HG03097 (cell line): ENCODE measurements at regions not wholly inside any gene's neighbourhood (a gene's known extent, or its start where the extent isn't known, plus 50 kb on each side); places are given as distances from the start of the nearest gene placed in this dataset.
"Not testable (repeated sequence)": the region's sequence is repeated elsewhere in the genome, so short reads cannot be mapped to it uniquely, and the experiment has no call there.

Experiments
- ATAC-seq: cut with Tn5 transposase; IDR thresholded peaks from one replicate; pipeline ENCODE4 v1.9.1; 2021; ENCODE audit not compliant: unreplicated experiment, low FRiP score

DNA sequence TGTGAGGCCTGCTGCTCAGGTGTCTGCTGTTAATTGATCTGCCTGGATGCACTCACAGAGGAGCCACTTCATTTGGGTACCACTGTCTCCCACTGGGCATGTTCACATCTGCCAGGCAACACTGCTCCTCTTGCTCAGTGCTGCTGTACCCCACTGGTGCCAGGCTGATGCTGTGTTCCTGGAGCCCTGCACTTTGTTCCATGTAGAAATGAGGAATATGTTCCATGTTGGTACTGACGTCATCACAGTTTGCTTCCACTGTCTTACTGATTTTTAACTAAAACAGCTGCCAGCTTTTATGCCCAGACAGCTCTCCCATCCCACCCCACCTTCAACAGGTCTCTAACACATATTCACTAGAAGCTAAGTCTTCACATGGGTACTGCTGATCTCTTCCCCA, 355.7 kb downstream of the LRRC70 start:
- no peak for ATAC-seq

- ATAC-seq: no peak
Measured at GRCh38 chr5:62933261-62933660, 354.6 kb downstream of the LRRC70 start.

GRCh38 chr5:62931153-62931950, 352.7 kb downstream of the LRRC70 start:
- no peak for ATAC-seq

GRCh38 chr5:62922191-62922590, 343.6 kb downstream of the LRRC70 start:
- ATAC-seq: no peak

- no peak for ATAC-seq
Measured at GRCh38 chr5:62920856-62921255, 342.2 kb downstream of the LRRC70 start.

GRCh38 chr5:62909326-62909725, 330.7 kb downstream of the LRRC70 start:
- no peak for ATAC-seq

DNA sequence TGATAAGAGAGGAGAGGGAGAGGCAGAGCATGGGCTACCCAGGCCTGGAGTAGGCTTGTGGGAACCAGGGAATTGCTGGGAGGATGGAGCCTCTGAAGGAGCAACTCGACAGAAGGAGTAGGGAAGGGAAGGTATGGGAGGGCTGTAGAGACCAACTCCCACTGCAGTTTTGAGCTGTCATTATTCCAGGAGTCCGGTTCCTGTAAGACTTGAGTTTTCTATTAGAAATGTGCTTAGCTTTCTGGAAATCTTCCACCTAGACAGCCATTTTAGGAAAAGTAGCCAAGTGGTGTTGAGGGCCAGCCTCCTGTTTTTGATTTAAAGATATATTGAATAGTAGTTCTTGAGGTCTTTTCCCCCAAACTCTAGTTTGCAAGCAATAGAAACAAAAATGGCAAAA, 323.5 kb downstream of the LRRC70 start:
- no peak for ATAC-seq

- ATAC-seq: no peak
Measured at GRCh38 chr5:62900976-62901375, 322.4 kb downstream of the LRRC70 start.

GRCh38 chr5:62896121-62896893, 317.7 kb downstream of the LRRC70 start:
- ATAC-seq: no peak

DNA sequence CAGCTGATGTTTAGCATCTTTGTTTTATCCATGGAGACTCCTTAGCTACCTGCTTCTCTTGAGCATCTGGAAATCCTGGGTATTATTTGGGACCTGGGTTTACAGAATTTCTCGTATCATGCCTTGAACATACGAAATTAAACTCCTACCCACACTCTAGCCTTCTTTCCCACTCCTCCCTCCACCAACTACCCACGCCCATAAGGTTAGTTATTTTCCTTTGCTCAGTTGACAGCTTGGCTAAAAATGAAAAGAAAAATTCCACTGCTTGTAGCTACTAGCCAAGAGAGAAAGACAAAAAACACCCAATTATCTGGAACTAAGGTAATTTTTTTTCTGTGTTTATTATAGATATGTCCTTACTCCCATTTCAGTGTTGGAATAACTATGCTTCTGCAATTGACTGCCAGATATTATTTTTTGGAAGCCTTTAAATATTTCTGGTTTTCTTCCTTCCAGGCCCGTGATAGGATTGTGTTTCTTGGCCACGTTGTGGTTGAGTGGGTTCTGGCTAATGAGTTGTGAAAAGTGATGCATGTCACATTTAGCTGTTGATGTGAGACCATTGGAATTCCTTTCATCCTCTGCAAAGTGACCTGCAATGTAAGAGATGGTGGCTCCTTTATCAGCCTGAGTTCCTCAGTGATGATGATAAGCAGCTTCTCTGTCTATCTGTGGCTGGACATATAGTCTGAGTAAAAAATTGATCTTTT, 308.1 kb downstream of the LRRC70 start:
- ATAC-seq: no peak

DNA sequence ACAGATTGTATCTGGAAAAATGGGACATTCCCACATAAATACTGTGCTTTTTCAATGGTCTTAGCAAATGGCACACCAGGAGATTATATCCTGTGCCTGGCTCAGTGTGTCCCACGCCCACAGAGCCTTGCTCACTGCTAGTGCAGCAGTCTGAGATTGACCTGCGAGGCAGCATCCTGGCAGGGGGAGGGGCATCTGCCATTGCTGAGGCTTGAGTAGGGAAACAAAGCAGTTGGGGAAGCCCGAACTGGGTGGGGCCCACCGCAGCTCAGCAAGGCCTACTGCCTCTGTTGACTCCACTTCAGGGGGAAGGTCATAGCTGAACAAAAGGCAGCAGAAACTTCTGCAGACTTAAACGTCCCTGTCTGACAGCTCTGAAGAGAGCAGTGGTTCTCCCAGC, 258.7 kb downstream of the LRRC70 start:
- not testable (repeated sequence) for ATAC-seq

DNA sequence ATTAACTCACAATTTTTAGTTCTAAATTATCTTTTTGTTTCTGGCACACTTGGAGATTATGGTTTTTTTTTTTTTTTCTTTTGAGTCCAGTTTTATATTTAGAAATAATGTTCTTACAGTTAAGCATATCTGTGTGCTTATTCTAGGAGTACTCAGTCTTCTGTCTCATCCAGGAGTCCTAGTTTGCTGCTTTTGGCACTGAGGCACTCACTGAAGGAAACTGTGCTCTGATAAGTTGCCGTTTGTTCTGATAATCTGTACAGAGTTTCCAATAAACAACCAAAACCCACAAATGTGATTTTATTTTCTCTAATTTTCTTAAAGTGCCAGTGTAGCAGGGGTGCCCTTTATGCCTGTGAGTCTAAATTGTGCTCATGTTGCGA, 251.0 kb downstream of the LRRC70 start:
- no peak for ATAC-seq

GRCh38 chr5:62828742-62829603, 250.4 kb downstream of the LRRC70 start:
- ATAC-seq: no peak

DNA sequence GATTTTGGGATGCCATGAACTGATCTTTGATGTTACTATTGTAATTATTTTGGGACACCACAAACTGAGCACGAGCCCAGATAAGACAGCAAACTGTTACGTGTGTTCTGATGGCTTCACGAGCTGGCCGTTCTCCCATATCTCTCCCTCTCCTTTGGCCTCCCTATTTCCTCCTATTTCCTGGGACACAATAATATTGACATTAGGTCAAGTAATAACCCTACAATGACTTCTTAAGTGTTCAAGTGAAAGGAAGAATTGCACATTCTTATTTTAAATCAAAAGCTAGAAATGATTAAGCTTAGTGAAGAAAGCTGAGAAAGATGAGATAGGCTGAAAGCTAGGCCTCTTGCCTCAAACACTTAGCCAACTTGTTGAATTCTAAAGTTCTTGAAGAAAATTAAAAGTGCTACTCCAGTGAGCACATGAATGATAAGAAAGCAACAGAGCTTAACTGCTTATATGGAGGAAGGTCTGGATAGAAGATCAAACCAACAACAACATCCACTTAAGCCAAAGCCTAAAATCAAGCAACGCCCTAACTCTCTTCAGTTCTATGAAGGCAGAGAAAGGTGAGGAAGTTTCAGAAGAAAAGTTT, 247.1 kb downstream of the LRRC70 start:
- ATAC-seq: no peak

DNA sequence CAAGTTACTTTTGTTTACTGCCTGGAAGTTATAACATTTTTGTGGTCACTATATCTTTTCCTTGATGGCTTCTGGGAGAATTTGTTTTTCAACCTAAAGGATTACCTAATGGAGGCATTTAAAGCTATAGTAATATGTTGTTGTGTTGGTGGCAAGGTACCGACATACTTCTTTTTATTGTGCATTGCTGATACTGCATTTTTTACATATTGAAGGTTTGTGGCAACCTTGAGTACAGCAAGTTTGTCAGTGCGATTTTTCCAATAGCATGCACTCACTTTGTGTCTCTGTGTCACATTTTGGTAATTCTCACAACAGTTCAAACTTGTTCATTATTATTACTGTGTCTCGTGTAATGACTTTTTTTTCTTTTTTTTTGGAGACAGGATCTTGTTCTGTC, 246.3 kb downstream of the LRRC70 start:
- no peak for ATAC-seq

DNA sequence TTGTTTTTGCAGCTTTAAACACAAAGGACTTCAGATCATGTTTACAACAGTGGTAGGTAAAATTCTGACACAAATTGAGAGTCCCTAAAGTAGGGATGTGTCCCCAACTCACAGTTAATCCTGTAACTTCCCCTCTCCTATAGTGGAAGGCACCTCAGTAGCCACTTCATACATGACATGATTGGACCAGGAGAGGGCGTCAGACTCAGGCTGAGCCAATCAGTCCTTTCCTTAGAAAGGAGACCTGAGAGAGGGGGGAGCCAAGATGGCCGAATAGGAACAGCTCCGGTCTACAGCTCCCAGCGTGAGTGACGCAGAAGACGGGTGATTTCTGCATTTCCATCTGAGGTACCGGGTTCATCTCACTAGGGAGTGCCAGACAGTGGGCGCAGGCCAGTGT, 238.4 kb downstream of the LRRC70 start:
- ATAC-seq: not testable (repeated sequence)

DNA sequence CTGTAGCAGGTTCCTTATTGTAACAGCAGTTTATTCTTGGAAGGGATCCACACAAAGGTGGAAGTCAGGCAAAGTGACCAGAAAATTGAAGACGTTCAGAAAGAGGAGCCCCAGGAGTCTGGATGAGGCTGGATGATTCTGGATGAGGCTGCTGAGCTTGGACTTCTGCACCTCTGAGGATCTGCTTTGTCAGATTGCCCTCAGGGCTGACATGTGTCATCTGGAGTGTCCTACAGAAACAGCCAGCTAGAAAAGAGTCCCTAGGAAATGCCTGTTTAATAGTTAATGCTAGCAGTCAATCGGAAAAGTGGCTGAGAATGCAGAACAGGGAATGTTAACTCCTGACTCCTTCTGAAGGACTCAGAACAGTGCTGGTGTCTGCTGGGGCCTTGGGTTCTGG, 236.4 kb downstream of the LRRC70 start:
- no peak for ATAC-seq

DNA sequence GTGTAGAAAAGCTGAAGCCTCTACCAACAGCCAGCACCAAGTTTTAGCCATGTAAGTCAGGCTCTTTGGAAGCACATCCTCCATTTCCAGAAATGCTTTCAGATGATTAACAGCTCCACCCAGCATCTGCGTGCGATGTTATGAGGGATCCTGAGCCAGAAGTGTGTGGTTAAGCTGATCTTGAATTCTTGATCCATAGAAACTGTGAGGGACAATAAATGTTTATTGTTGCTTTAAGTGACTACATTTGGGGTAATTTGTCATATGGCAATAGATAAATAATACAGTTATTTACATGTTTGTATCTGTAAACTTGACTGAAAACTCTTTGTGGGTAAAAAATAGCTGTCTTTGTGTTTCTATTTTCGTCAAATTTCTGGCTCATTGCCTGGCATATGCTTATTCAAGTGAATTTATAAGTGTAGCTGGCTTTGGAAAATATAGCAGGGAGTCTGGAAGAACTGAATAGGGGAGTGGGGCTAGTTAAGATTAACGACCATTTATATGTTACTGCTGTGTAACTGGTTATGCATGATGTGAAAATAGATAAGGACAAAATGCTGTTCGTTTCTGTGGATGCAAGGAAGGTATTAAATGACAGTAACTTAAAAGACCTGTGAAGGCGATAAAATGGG, 234.1 kb downstream of the LRRC70 start:
- no peak for ATAC-seq

- not testable (repeated sequence) for ATAC-seq
Measured at GRCh38 chr5:62804819-62805218, 226.2 kb downstream of the LRRC70 start.

DNA sequence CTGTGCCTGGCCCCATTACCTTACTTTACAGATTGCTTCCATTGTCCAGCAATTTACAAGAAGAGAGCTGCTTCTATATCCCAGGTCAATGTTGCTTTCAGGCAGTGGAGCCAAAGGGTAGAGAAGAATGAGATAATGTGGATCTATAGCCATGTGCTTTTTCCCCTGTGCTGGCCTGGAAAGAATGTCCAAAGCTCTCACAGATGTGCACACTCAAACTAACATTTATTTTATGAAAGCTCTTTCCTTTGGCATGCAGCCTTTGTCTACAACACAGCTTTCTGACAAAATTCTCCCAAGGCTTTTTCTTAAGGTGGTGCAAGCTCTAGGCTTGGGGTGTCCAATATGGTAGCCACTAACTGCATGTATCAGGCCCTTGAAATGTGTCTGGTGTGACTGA, 217.3 kb downstream of the LRRC70 start:
- ATAC-seq: no peak
